OCI-LY3 (cell line): ENCODE measurements at regions not wholly inside any gene's neighbourhood (a gene's known extent, or its start where the extent isn't known, plus 50 kb on each side); places are given as distances from the start of the nearest gene placed in this dataset.

Source experiments
- H2AFZ ChIP-seq: fragments of 200-600, 300-600 bp; shearing (Covaris generic); 2 replicates; pipeline ENCODE4 v1.6.0; 2014; ENCODE audit warnings: antibody characterized with exemption, low read depth, low read length
- H3K27ac ChIP-seq: fragments of 200-600, 300-600 bp; sonication (generic); 2 replicates; pipeline ENCODE4 v1.5.1; 2014; ENCODE audit warnings: mild to moderate bottlenecking, low read length, moderate library complexity, mixed read lengths
- H3K27me3 ChIP-seq: fragments of 200-600, 300-600 bp; sonication (generic); 2 replicates; pipeline ENCODE4 v1.6.1; 2014; ENCODE audit warnings: low read depth, low read length, mixed read lengths
- H3K36me3 ChIP-seq: fragments of 200-600, 300-600 bp; sonication (generic); replicated peaks from 2 replicates; pipeline ENCODE3; 2014; ENCODE audit warnings: low read depth, low read length, mixed read lengths
- H3K4me1 ChIP-seq: fragments of 300-600, 200-600 bp; sonication (generic); 2 replicates; pipeline ENCODE4 v1.6.1; 2014; ENCODE audit warnings: low read length, mixed read lengths
- H3K4me2 ChIP-seq: fragments of 200-600, 300-600 bp; sonication (generic); 2 replicates; pipeline ENCODE4 v1.6.1; 2014; ENCODE audit warnings: low read length, mixed read lengths
- H3K4me3 ChIP-seq: fragments of 300-600, 200-600 bp; sonication (generic); 2 replicates; pipeline ENCODE4 v1.5.1; 2014; ENCODE audit warnings: antibody characterized with exemption, mild to moderate bottlenecking, low read length, moderate library complexity
- H3K79me2 ChIP-seq: fragments of 300-600, 200-600 bp; shearing (Covaris generic); 2 replicates; pipeline ENCODE4 v1.6.1; 2014; ENCODE audit warnings: mild to moderate bottlenecking, low read length, mixed read lengths
- H3K9ac ChIP-seq: fragments of 300-600, 200-600 bp; shearing (Covaris generic); 2 replicates; pipeline ENCODE4 v1.6.0; 2014; ENCODE audit warnings: mild to moderate bottlenecking, low read length, moderate library complexity
- H3K9me3 ChIP-seq: fragments of 200-600, 300-600 bp; shearing (Covaris generic); 2 replicates; pipeline ENCODE4 v1.6.1; 2014; ENCODE audit warnings: low read length, mixed read lengths; ENCODE audit not compliant: insufficient read depth
- H4K20me1 ChIP-seq: fragments of 200-600, 300-600 bp; sonication (generic); 2 replicates; pipeline ENCODE4 v1.6.1; 2016; ENCODE audit warnings: low read length, mixed read lengths; ENCODE audit not compliant: insufficient read depth
- EZH2phosphoT487 ChIP-seq: fragments of 200-600 bp; shearing (Covaris generic); IDR thresholded peaks from 2 replicates; pipeline ENCODE4 v1.6.1; 2018; ENCODE audit warnings: antibody characterized with exemption, mixed run types, low read depth
- TF ChIP-seq, protein P1 (sequence below): fragments of 200-600, 300-600 bp; sonication (generic); IDR thresholded peaks from 2 replicates; pipeline ENCODE4 v1.5.1; 2014; ENCODE audit warnings: antibody characterized with exemption, low read length, low read depth

DNA sequence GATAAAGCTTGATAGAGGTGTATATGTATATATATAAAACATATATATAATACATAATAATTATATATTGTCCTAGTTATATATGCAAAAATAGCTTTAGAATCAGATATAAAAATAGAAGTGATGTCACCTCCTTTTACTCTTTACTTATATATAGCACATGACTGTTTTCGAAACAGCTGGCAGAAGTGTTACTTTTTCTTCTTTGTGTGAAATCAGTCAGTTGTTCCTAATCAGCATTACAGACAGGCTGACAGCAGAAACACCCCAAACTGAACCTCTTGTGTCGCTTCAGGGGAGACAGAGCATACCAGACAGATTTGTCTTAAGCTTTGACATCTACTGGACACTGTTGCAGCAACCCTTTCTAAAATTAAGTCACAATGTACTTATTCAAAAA, 684.9 kb upstream of the CELF2 start:
- Histone ChIP-seq H3K27me3 (no peaks in the 10 kb centered on the region), H4K20me1 (no peaks in the 10 kb centered on the region), H3K4me2 (no peak overlapping the region), H3K9ac (no peak overlapping the region), H3K27ac (no peak overlapping the region), H3K9me3 (no peaks in the 10 kb centered on the region), H2AFZ (no peak overlapping the region), H3K79me2 (no peaks in the 10 kb centered on the region), H3K4me1 (no peaks in the 10 kb centered on the region), H3K4me3 (no peak overlapping the region), H3K36me3 (no peaks in the 10 kb centered on the region)
- TF ChIP-seq, protein P1, sequence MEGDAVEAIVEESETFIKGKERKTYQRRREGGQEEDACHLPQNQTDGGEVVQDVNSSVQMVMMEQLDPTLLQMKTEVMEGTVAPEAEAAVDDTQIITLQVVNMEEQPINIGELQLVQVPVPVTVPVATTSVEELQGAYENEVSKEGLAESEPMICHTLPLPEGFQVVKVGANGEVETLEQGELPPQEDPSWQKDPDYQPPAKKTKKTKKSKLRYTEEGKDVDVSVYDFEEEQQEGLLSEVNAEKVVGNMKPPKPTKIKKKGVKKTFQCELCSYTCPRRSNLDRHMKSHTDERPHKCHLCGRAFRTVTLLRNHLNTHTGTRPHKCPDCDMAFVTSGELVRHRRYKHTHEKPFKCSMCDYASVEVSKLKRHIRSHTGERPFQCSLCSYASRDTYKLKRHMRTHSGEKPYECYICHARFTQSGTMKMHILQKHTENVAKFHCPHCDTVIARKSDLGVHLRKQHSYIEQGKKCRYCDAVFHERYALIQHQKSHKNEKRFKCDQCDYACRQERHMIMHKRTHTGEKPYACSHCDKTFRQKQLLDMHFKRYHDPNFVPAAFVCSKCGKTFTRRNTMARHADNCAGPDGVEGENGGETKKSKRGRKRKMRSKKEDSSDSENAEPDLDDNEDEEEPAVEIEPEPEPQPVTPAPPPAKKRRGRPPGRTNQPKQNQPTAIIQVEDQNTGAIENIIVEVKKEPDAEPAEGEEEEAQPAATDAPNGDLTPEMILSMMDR, result no peak
- no peak for TF ChIP-seq EZH2phosphoT487

DNA sequence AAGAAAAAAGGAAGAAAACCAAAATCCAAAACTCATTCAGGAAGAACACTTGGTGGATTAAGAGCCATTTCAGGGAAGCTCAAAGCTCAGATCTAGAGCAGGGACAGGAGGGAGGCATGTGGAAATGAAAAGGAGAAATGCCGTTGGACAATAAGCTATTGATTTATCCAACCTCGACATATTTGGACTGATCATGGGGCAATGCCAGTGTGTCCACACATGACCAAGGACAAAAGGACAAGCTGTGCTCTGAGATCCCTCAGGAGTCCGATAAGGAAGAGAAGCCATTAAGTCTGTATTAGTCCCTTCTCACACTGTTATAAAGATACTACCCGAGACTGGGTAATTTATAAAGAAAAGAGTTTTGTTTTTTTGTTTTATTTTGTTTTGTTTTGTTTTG, 684.0 kb upstream of the CELF2 start:
- TF ChIP-seq, protein P1, result no peak
- no peak for TF ChIP-seq EZH2phosphoT487
- H3K27ac ChIP-seq, result no peak overlapping the region

DNA sequence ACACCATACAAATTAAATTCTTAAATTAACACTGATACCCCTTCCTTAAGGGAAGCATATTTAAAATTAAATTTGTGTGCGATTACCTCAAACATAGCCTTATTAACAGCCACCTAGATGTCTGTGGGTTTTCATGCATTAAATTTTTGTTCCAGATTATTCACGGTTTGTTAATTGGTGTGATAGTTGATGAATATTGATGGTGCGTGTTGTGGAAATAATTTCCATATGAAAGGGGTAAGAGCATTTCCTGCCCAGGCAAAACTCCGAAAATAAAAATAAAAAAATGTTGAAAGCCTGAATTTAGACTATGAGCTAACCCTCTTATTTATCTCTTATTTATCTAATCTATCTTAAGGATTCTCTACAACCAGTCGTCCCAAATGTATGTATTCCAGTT, 679.3 kb upstream of the CELF2 start:
- Histone ChIP-seq H3K27ac (no peak overlapping the region), H4K20me1 (no peaks in the 10 kb centered on the region), H3K9me3 (no peaks in the 10 kb centered on the region), H2AFZ (no peak overlapping the region), H3K4me2 (no peak overlapping the region), H3K4me1 (no peaks in the 10 kb centered on the region), H3K36me3 (no peaks in the 10 kb centered on the region), H3K4me3 (no peak overlapping the region), H3K79me2 (no peaks in the 10 kb centered on the region), H3K9ac (no peak overlapping the region), H3K27me3 (no peaks in the 10 kb centered on the region)
- no peak for TF ChIP-seq EZH2phosphoT487
- TF ChIP-seq, protein P1, result no peak

More for the DNA sequence above, 684.0 kb upstream of the CELF2 start:
- Histone ChIP-seq H3K4me1 (no peaks in the 10 kb centered on the region), H4K20me1 (no peaks in the 10 kb centered on the region), H3K9me3 (no peaks in the 10 kb centered on the region), H3K36me3 (no peaks in the 10 kb centered on the region), H3K9ac (no peak overlapping the region), H3K79me2 (no peaks in the 10 kb centered on the region), H3K27me3 (no peaks in the 10 kb centered on the region), H2AFZ (no peak overlapping the region), H3K4me2 (no peak overlapping the region), H3K4me3 (no peak overlapping the region)

DNA sequence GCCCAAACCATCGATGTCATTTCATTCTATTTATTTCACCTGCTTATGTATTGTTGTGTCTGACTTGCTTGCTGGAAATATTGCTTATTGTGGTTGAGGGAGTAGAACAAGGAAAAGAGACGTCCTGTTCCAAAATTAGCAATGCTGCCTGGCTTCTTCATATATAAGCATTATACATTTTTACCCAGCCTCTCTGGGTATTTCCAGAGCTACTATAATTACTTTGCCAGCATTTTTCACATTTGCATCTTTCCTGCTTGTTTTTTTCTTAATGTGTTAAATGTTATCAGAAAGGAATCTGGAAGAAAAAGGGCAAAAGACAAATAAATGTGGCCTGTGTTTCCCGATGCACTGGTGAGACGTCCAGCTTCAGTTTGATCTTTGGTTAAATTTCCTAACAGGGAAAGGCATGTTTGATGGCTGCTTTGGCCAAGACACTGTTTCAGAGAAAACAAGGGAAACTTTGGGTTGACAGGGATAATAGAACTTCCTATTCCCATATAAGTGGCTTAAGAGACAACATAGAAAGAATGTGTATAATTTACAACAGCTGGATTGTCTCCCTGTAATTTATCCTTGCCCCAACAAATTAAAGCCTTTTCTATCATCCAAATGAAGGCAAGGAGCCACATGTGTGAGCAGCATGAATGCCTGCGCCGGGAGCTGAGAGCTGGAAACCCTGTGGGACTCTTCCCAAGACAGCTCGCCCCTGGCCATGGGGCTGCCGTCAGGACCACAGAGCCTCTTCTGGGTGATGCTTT, 671.1 kb upstream of the CELF2 start:
- Histone ChIP-seq H3K79me2 (no peaks in the 10 kb centered on the region), H3K4me2 (no peak overlapping the region), H3K27ac (no peak overlapping the region), H3K9ac (no peak overlapping the region), H3K27me3 (no peaks in the 10 kb centered on the region), H3K36me3 (no peaks in the 10 kb centered on the region), H3K4me1 (no peaks in the 10 kb centered on the region), H3K9me3 (no peaks in the 10 kb centered on the region), H3K4me3 (no peak overlapping the region), H2AFZ (no peak overlapping the region), H4K20me1 (no peaks in the 10 kb centered on the region)
- TF ChIP-seq, protein P1, result no peak
- no peak for TF ChIP-seq EZH2phosphoT487
